Right lobe of liver (tissue), 6 donors: ENCODE measurements at regions not wholly inside any gene's neighbourhood (a gene's known extent, or its start where the extent isn't known, plus 50 kb on each side); places are given as distances from the start of the nearest gene placed in this dataset.
"Not testable (repeated sequence)": the region's sequence is repeated elsewhere in the genome, so short reads cannot be mapped to it uniquely, and the experiment has no call there.

Source experiments
- ATAC-seq, 4 donors: fragments of 200-7000 bp; cut with Tn5 transposase; one replicate each; pipeline ENCODE4 v1.9.1; 2020; ENCODE audit warnings: mild to moderate bottlenecking in 4 of 4, moderate library complexity in 4 of 4
- DNase-seq, 3 donors: peaks; one replicate each; pipeline ENCODE4 v3.0.0-alpha.2; 2020
- H3K27ac ChIP-seq, 3 donors: fragments of 200-600 bp; one replicate each; pipeline ENCODE4 v1.8.0; 2022
- H3K27me3 ChIP-seq, 2 donors: fragments of 200-600 bp; one replicate each; pipeline ENCODE4 v1.8.0; 2022
- H3K36me3 ChIP-seq, 4 donors: fragments of 200-600 bp; sonication (generic) in 1 of 4; one replicate each; pipeline versions ENCODE4 v1.5.1 to v1.8.0; 2017 to 2022; ENCODE audit warnings: control low read depth in 1 of 4
- H3K4me1 ChIP-seq, 4 donors: fragments of 200-600 bp; sonication (generic) in 1 of 4; one replicate each; pipeline versions ENCODE4 v1.5.1 to v1.8.0; 2017 to 2022; ENCODE audit warnings: control low read depth in 1 of 4
- H3K4me3 ChIP-seq, 3 donors: fragments of 200-600 bp; one replicate each; pipeline ENCODE4 v1.8.0; 2022
- H3K9me3 ChIP-seq, 4 donors: fragments of 200-600 bp; sonication (generic) in 1 of 4; one replicate each; pipeline versions ENCODE4 v1.5.1 to v1.8.0; 2017 to 2022; ENCODE audit warnings: control low read depth in 1 of 4
- CTCF ChIP-seq, 4 donors: fragments of 200-600 bp in 3 of 4; fragments of 450-650 bp in 1 of 4; IDR thresholded peaks; one replicate each; pipeline versions ENCODE4 v1.5.1 to v1.8.0; 2016 to 2022; ENCODE audit warnings: antibody characterized with exemption in 4 of 4, mild to moderate bottlenecking in 2 of 4
- POLR2A ChIP-seq: fragments of 450-650 bp; IDR thresholded peaks from one replicate; pipeline ENCODE4 v1.6.1; 2017; ENCODE audit warnings: antibody characterized with exemption, mild to moderate bottlenecking
- WGBS: methylation state at CpG from one replicate; pipeline ENCODE4 v1.1.6; 2018; ENCODE audit warnings: low coverage, low lambda C conversion rate; ENCODE audit not compliant: insufficient coverage; ENCODE audit errors: missing lambda C conversion rate; 5-methylcytosine and 5-hydroxymethylcytosine counted together
- intact Hi-C, 2 donors: fragments of 100-400 bp; cut with DNase I; formaldehyde crosslinking; loops; one replicate each; pipeline versions ENCODE4 v1.11.2 to v1.14.1; 2022
- donor health status: DM: no; HTN: yes; CAD: no.
- donor health status: DM: no; HTN: no; CAD: no.
- donor health status: DM: no; HTN: no; CAD: no.
- donor health status: DM: no; HTN: yes; CAD: no.
- donor health status: DM: no; HTN: yes; CAD: no.

GRCh38 chr13:18773988-18774387 lies 407.6 kb downstream of the TUBA3C start:
- no CpG with 5 or more reads among the region's 2 CpGs for WGBS
- H3K27ac ChIP-seq, ATAC-seq, H3K4me3 ChIP-seq, H3K36me3 ChIP-seq, DNase-seq, H3K9me3 ChIP-seq, H3K4me1 ChIP-seq, intact Hi-C loops, H3K27me3 ChIP-seq: not testable (repeated sequence)
- TF ChIP-seq CTCF (IDR thresholded peaks at IDR 0.05), result peak in 2 of 4 donors; percentile 14 to 15

GRCh38 chr13:18741696-18742095 lies 439.9 kb downstream of the TUBA3C start:
- H3K4me1 ChIP-seq, H3K36me3 ChIP-seq, H3K27ac ChIP-seq, DNase-seq, H3K4me3 ChIP-seq, H3K9me3 ChIP-seq, ATAC-seq, H3K27me3 ChIP-seq, intact Hi-C loops: not testable (repeated sequence)
- no CpG with 5 or more reads among the region's 4 CpGs for WGBS

GRCh38 chr13:18739310-18739709 lies 442.3 kb downstream of the TUBA3C start:
- no peak for ATAC-seq
- no peaks in the 10 kb centered on the region for H3K36me3 ChIP-seq
- H3K27ac ChIP-seq, result no peak overlapping the region
- H3K27me3 ChIP-seq, result no peaks in the 10 kb centered on the region
- no peaks in the 10 kb centered on the region for H3K4me1 ChIP-seq
- intact Hi-C loops, result no loop called here
- WGBS, result no CpG with 5 or more reads among the region's 2 CpGs
- no peak for TF ChIP-seq CTCF (IDR thresholded peaks at IDR 0.05)
- TF ChIP-seq POLR2A, result no peak
- no peak for DNase-seq
- no peaks in the 10 kb centered on the region for H3K9me3 ChIP-seq
- H3K4me3 ChIP-seq, result no peak overlapping the region

GRCh38 chr13:18738086-18738485 lies 443.5 kb downstream of the TUBA3C start:
- H3K36me3 ChIP-seq, intact Hi-C loops, H3K27me3 ChIP-seq, DNase-seq, H3K9me3 ChIP-seq, ATAC-seq, H3K4me3 ChIP-seq, H3K4me1 ChIP-seq, H3K27ac ChIP-seq: not testable (repeated sequence)
- 31% methylated on average over 2 of the region's 4 CpGs for WGBS

GRCh38 chr13:18727138-18727537 lies 454.5 kb downstream of the TUBA3C start:
- ATAC-seq, H3K27me3 ChIP-seq, H3K9me3 ChIP-seq, H3K4me1 ChIP-seq, H3K27ac ChIP-seq, H3K36me3 ChIP-seq, intact Hi-C loops, H3K4me3 ChIP-seq, DNase-seq: not testable (repeated sequence)
- 60% methylated on average over 1 of the region's 17 CpGs for WGBS

- H3K27me3 ChIP-seq, ATAC-seq, intact Hi-C loops, H3K9me3 ChIP-seq, H3K27ac ChIP-seq, H3K4me1 ChIP-seq, H3K4me3 ChIP-seq, H3K36me3 ChIP-seq, DNase-seq: not testable (repeated sequence)
- 84% methylated on average over 6 of the region's 17 CpGs for WGBS
Observed at GRCh38 chr13:18726524-18726923, 455.1 kb downstream of the TUBA3C start.

- WGBS, result 22% methylated on average over 4 of the region's 27 CpGs
- intact Hi-C loops, ATAC-seq, DNase-seq, H3K9me3 ChIP-seq, H3K27me3 ChIP-seq, H3K4me3 ChIP-seq, H3K4me1 ChIP-seq, H3K36me3 ChIP-seq, H3K27ac ChIP-seq: not testable (repeated sequence)
Observed at GRCh38 chr13:18725242-18725822, 456.3 kb downstream of the TUBA3C start.
